ENCODE measurements at regions not wholly inside any gene's neighbourhood (a gene's known extent, or its start where the extent isn't known, plus 50 kb on each side); places are given as distances from the start of the nearest gene placed in this dataset.

- Mint-ChIP-seq H3K9me3 (no peaks in the 10 kb centered on the region), H3K27ac (no peak overlapping the region), H3K4me1 (peaks cover 4% of the 10 kb centered on the region), H3K27me3 (ENCODE audit: low read depth) (no peaks in the 10 kb centered on the region), H3K36me3 (no peaks in the 10 kb centered on the region), H3K4me3 (no peak overlapping the region)
- no peak for ATAC-seq
- no peak for DNase-seq (ENCODE audit: low spot score)
- ChIA-PET CTCF (no interaction called here), POLR2A (no interaction called here)
- TF ChIP-seq PREB (CRISPR knock-in tag; IDR thresholded peaks at IDR 0.05; ENCODE audit: borderline replicate concordance) (no peak), GTF2I (CRISPR knock-in tag; conservative IDR thresholded peaks at IDR 0.05) (no peak), USF1 (CRISPR knock-in tag; IDR thresholded peaks at IDR 0.05) (no peak), ZNF281 (CRISPR knock-in tag; IDR thresholded peaks at IDR 0.05) (no peak), ATF3 (CRISPR knock-in tag; conservative IDR thresholded peaks at IDR 0.05) (no peak), E2F5 (CRISPR knock-in tag; IDR thresholded peaks at IDR 0.05) (no peak), NR2C2 (CRISPR knock-in tag; IDR thresholded peaks at IDR 0.05) (no peak), CREM (CRISPR knock-in tag; IDR thresholded peaks at IDR 0.05) (no peak), ZNF263 (CRISPR knock-in tag; IDR thresholded peaks at IDR 0.05; ENCODE audit: low read depth) (no peak), ARID4B (CRISPR knock-in tag; IDR thresholded peaks at IDR 0.05; ENCODE audit: borderline replicate concordance) (no peak), IRF2 (CRISPR knock-in tag; IDR thresholded peaks at IDR 0.05; ENCODE audit: borderline replicate concordance, low read depth) (no peak), NR3C1 (CRISPR knock-in tag; conservative IDR thresholded peaks at IDR 0.05; ENCODE audit: low read depth) (no peak), PRDM15 (CRISPR knock-in tag; IDR thresholded peaks at IDR 0.05) (no peak), GABPB1 (CRISPR knock-in tag; IDR thresholded peaks at IDR 0.05) (no peak), ZNF512 (CRISPR knock-in tag; IDR thresholded peaks at IDR 0.05; ENCODE audit: borderline replicate concordance) (no peak), MXD4 (CRISPR knock-in tag; IDR thresholded peaks at IDR 0.05; ENCODE audit: borderline replicate concordance) (no peak), HMGXB4 (CRISPR knock-in tag; IDR thresholded peaks at IDR 0.05) (no peak)
These were observed 65.1 kb upstream of the DUSP10 start for GRCh38 chr1:221806984-221807383.

Data from WTC11 (cell line).